ENCODE measurements at regions not wholly inside any gene's neighbourhood (a gene's known extent, or its start where the extent isn't known, plus 50 kb on each side); places are given as distances from the start of the nearest gene placed in this dataset.

- TF ChIP-seq ZNF781 (CRISPR knock-in tag; IDR thresholded peaks at IDR 0.05; ENCODE audit: borderline replicate concordance, not compliant biosample characterization) (no peak), NFE2L2 (IDR thresholded peaks at IDR 0.05; ENCODE audit: low read length) (no peak), ZNF558 (CRISPR knock-in tag; IDR thresholded peaks at IDR 0.05; ENCODE audit: borderline replicate concordance) (no peak), ZNF674 (CRISPR knock-in tag; IDR thresholded peaks at IDR 0.05; ENCODE audit: low read depth) (no peak), ZNF124 (CRISPR knock-in tag; IDR thresholded peaks at IDR 0.05) (no peak)
- TF ChIP-seq, protein P1, sequence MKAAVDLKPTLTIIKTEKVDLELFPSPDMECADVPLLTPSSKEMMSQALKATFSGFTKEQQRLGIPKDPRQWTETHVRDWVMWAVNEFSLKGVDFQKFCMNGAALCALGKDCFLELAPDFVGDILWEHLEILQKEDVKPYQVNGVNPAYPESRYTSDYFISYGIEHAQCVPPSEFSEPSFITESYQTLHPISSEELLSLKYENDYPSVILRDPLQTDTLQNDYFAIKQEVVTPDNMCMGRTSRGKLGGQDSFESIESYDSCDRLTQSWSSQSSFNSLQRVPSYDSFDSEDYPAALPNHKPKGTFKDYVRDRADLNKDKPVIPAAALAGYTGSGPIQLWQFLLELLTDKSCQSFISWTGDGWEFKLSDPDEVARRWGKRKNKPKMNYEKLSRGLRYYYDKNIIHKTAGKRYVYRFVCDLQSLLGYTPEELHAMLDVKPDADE (CRISPR knock-in tag; IDR thresholded peaks at IDR 0.05), result no peak
Observed at GRCh38 chr7:106518967-106519366, 142.0 kb downstream of the CCDC71L start (continued).

DNA sequence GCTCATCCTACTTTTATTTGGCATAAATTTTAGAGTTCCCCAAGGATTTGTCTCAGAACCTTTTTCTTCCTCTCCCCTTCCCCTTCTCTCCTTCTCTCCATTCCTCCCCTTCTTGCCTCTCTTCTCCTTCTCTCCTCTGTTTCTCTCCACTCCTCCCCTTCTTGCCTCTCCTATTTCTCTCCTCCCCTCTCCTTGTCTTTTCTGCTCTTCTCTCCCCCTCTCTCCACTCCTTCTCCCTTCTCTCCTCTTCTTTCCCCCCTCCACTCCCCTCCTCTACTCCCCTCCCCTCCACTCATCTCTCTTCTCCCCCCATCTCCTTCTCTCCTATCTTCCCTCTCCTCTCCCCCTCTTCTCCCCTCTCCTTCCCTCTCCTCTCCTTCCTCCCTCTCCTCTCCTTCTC is 142.7 kb downstream of the CCDC71L start:
- no peaks in the 10 kb centered on the region for H3K79me2 ChIP-seq (ENCODE audit: insufficient read depth, low read length)
- H3K27me3 ChIP-seq (ENCODE audit: control insufficient read depth in 1 of 2, insufficient read depth in 2 of 2, low read length in 2 of 2), result peaks cover 0 to 8% of the 10 kb centered on the region in 2 experiments; a peak in 3 of 5 replicates
- FAIRE-seq (no peak), DNase-seq (ENCODE audit: low spot score) (no peak), ATAC-seq (no peak)
- H3K4me1 ChIP-seq (ENCODE audit: insufficient read depth, low read length), result no peaks in the 10 kb centered on the region
- in situ Hi-C loops (cut with HindIII; ENCODE audit: extremely low pct_ligation_motif_present, low pct_unique_long_range_greater_than_20kb) (no loop called here), intact Hi-C loops (cut with micrococcal nuclease; ENCODE audit: unreplicated experiment) (no loop called here)
- H3K27ac ChIP-seq (ENCODE audit: extremely low read length, insufficient read depth, low read length), result no peak overlapping the region
- H3K4me2 ChIP-seq (ENCODE audit: low read depth, low read length), result no peak overlapping the region
- no peaks in the 10 kb centered on the region for H4K20me1 ChIP-seq (ENCODE audit: insufficient read depth, low read length)
- no peak overlapping the region for H3K4me3 ChIP-seq (replicated peaks in 1 of 3; ENCODE audit: insufficient read depth in 1 of 3, low read depth in 2 of 3, low read length in 3 of 3)
- TF ChIP-seq ZNF564 (CRISPR knock-in tag; IDR thresholded peaks at IDR 0.05), result no peak
- TF ChIP-seq, protein P2, sequence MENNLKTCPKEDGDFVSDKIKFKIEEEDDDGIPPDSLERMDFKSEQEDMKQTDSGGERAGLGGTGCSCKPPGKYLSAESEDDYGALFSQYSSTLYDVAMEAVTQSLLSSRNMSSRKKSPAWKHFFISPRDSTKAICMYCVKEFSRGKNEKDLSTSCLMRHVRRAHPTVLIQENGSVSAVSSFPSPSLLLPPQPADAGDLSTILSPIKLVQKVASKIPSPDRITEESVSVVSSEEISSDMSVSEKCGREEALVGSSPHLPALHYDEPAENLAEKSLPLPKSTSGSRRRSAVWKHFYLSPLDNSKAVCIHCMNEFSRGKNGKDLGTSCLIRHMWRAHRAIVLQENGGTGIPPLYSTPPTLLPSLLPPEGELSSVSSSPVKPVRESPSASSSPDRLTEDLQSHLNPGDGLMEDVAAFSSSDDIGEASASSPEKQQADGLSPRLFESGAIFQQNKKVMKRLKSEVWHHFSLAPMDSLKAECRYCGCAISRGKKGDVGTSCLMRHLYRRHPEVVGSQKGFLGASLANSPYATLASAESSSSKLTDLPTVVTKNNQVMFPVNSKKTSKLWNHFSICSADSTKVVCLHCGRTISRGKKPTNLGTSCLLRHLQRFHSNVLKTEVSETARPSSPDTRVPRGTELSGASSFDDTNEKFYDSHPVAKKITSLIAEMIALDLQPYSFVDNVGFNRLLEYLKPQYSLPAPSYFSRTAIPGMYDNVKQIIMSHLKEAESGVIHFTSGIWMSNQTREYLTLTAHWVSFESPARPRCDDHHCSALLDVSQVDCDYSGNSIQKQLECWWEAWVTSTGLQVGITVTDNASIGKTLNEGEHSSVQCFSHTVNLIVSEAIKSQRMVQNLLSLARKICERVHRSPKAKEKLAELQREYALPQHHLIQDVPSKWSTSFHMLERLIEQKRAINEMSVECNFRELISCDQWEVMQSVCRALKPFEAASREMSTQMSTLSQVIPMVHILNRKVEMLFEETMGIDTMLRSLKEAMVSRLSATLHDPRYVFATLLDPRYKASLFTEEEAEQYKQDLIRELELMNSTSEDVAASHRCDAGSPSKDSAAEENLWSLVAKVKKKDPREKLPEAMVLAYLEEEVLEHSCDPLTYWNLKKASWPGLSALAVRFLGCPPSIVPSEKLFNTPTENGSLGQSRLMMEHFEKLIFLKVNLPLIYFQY (CRISPR knock-in tag; IDR thresholded peaks at IDR 0.05; ENCODE audit: borderline replicate concordance), result no peak
- TF ChIP-seq PCBP2 (optimal IDR thresholded peaks at IDR 0.05; ENCODE audit: low read depth, low read length, poor library complexity, severe bottlenecking), result peak; percentile 66
- ChIA-PET POLR2A (no interaction called here), CTCF (ENCODE audit: low intra/inter-chr PET ratio, low total read pairs) (no interaction called here)
- no peaks in the 10 kb centered on the region for H3K36me3 ChIP-seq (replicated peaks in 1 of 2; ENCODE audit: control insufficient read depth in 1 of 2, insufficient read depth in 2 of 2, low read length in 2 of 2)
- H3K9ac ChIP-seq (ENCODE audit: insufficient read depth, low read depth, low read length), result no peak overlapping the region
- BruUV-seq (replicated peaks), result no TSS peak
- H2AFZ ChIP-seq (ENCODE audit: low read length), result no peak overlapping the region
- H3K9me3 ChIP-seq (ENCODE audit: low read length), result no peaks in the 10 kb centered on the region

All from HepG2 (cell line).